Muscle layer of duodenum (tissue), 2 donors: ENCODE measurements at regions not wholly inside any gene's neighbourhood (a gene's known extent, or its start where the extent isn't known, plus 50 kb on each side); places are given as distances from the start of the nearest gene placed in this dataset.

ENCODE experiments used
- H3K27ac ChIP-seq: one replicate; pipeline ENCODE4 v1.7.0; 2013; ENCODE audit warnings: mild to moderate bottlenecking, low read length
- H3K27me3 ChIP-seq: one replicate; pipeline ENCODE4 v1.7.0; 2013; ENCODE audit warnings: low read depth, mild to moderate bottlenecking, control low read depth, low read length
- H3K36me3 ChIP-seq, 2 donors: one replicate each; pipeline ENCODE4 v1.7.0; 2013; ENCODE audit warnings: low read length in 2 of 2, control low read depth in 1 of 2, mild to moderate bottlenecking in 1 of 2; ENCODE audit not compliant: insufficient read depth in 2 of 2, control insufficient read depth in 1 of 2
- H3K4me1 ChIP-seq, 2 donors: one replicate each; pipeline ENCODE4 v1.7.0; 2013; ENCODE audit warnings: low read length in 2 of 2, mild to moderate bottlenecking in 2 of 2, control low read depth in 1 of 2, moderate library complexity in 1 of 2; ENCODE audit not compliant: insufficient read depth in 2 of 2, control insufficient read depth in 1 of 2
- H3K4me3 ChIP-seq, 2 donors: one replicate each; pipeline ENCODE4 v1.7.0; 2013; ENCODE audit warnings: low read length in 2 of 2, low read depth in 1 of 2, mild to moderate bottlenecking in 1 of 2
- H3K9me3 ChIP-seq, 2 donors: one replicate each; pipeline ENCODE4 v1.7.0; 2013; ENCODE audit warnings: low read length in 2 of 2, control low read depth in 1 of 2, mild to moderate bottlenecking in 1 of 2; ENCODE audit not compliant: control insufficient read depth in 1 of 2
- donor health status: healthy.

GRCh38 chrX:20373063-20373462 is 106.4 kb upstream of the RPS6KA3 start:
- Histone ChIP-seq H3K36me3 (no peaks in the 10 kb centered on the region), H3K9me3 (no peaks in the 10 kb centered on the region), H3K27me3 (no peaks in the 10 kb centered on the region), H3K27ac (no peak overlapping the region), H3K4me1 (peaks cover 0 to 11% of the 10 kb centered on the region in 2 donors), H3K4me3 (no peak overlapping the region)

- peaks cover 0 to 11% of the 10 kb centered on the region in 2 donors for H3K4me1 ChIP-seq
These were observed 105.8 kb upstream of the RPS6KA3 start for GRCh38 chrX:20372533-20372932.

GRCh38 chrX:20369468-20369867 is 102.8 kb upstream of the RPS6KA3 start:
- H3K27me3 ChIP-seq = no peaks in the 10 kb centered on the region
- H3K36me3 ChIP-seq = no peaks in the 10 kb centered on the region

More at GRCh38 chrX:20372533-20372932, 105.8 kb upstream of the RPS6KA3 start:
- no peaks in the 10 kb centered on the region for H3K27me3 ChIP-seq
- no peaks in the 10 kb centered on the region for H3K36me3 ChIP-seq
- H3K9me3 ChIP-seq = no peaks in the 10 kb centered on the region
- H3K4me3 ChIP-seq = no peak overlapping the region
- H3K27ac ChIP-seq = no peak overlapping the region

GRCh38 chrX:20364238-20364637 is 97.5 kb upstream of the RPS6KA3 start:
- Histone ChIP-seq H3K27me3 (no peaks in the 10 kb centered on the region), H3K27ac (no peak overlapping the region), H3K4me3 (no peak overlapping the region), H3K4me1 (peaks cover 7 to 14% of the 10 kb centered on the region in 2 donors), H3K36me3 (no peaks in the 10 kb centered on the region), H3K9me3 (no peaks in the 10 kb centered on the region)

More at GRCh38 chrX:20369468-20369867, 102.8 kb upstream of the RPS6KA3 start:
- Histone ChIP-seq H3K9me3 (no peaks in the 10 kb centered on the region), H3K4me3 (no peak overlapping the region), H3K27ac (no peak overlapping the region), H3K4me1 (peaks cover 0 to 5% of the 10 kb centered on the region in 2 donors)

GRCh38 chrX:20363275-20363674 is 96.6 kb upstream of the RPS6KA3 start:
- H3K27ac ChIP-seq = peak overlapping the region; percentile 82
- H3K4me1 ChIP-seq = peaks cover 7 to 14% of the 10 kb centered on the region in 2 donors
- no peak overlapping the region for H3K4me3 ChIP-seq
- no peaks in the 10 kb centered on the region for H3K27me3 ChIP-seq
- no peaks in the 10 kb centered on the region for H3K9me3 ChIP-seq
- H3K36me3 ChIP-seq = no peaks in the 10 kb centered on the region

- Histone ChIP-seq H3K4me3 (no peak overlapping the region), H3K9me3 (no peaks in the 10 kb centered on the region), H3K36me3 (no peaks in the 10 kb centered on the region), H3K4me1 (peaks cover 7 to 14% of the 10 kb centered on the region in 2 donors), H3K27me3 (no peaks in the 10 kb centered on the region), H3K27ac (peak overlapping the region; percentile 82)
These were observed 95.9 kb upstream of the RPS6KA3 start for GRCh38 chrX:20362268-20363267.

- H3K9me3 ChIP-seq = no peaks in the 10 kb centered on the region
- peak overlapping the region; percentile 82 for H3K27ac ChIP-seq
- H3K27me3 ChIP-seq = no peaks in the 10 kb centered on the region
- no peak overlapping the region for H3K4me3 ChIP-seq
- H3K36me3 ChIP-seq = no peaks in the 10 kb centered on the region
- peaks cover 7 to 14% of the 10 kb centered on the region in 2 donors for H3K4me1 ChIP-seq
These were observed 95.2 kb upstream of the RPS6KA3 start for GRCh38 chrX:20361890-20362262.

- Histone ChIP-seq H3K27me3 (no peaks in the 10 kb centered on the region), H3K4me3 (no peak overlapping the region), H3K27ac (no peak overlapping the region)
These were observed 94.6 kb upstream of the RPS6KA3 start for GRCh38 chrX:20361081-20361889.

GRCh38 chrX:20355187-20355586 is 88.5 kb upstream of the RPS6KA3 start:
- H3K27me3 ChIP-seq = no peaks in the 10 kb centered on the region

More at GRCh38 chrX:20361081-20361889, 94.6 kb upstream of the RPS6KA3 start:
- H3K4me1 ChIP-seq = peaks cover 7 to 14% of the 10 kb centered on the region in 2 donors
- H3K36me3 ChIP-seq = no peaks in the 10 kb centered on the region
- H3K9me3 ChIP-seq = no peaks in the 10 kb centered on the region

GRCh38 chrX:20354505-20354904 is 87.8 kb upstream of the RPS6KA3 start:
- Histone ChIP-seq H3K27ac (no peak overlapping the region), H3K4me3 (no peak overlapping the region), H3K4me1 (no peaks in the 10 kb centered on the region), H3K27me3 (no peaks in the 10 kb centered on the region), H3K36me3 (no peaks in the 10 kb centered on the region), H3K9me3 (no peaks in the 10 kb centered on the region)

More at GRCh38 chrX:20355187-20355586, 88.5 kb upstream of the RPS6KA3 start:
- H3K27ac ChIP-seq = no peak overlapping the region
- no peaks in the 10 kb centered on the region for H3K36me3 ChIP-seq
- H3K9me3 ChIP-seq = no peaks in the 10 kb centered on the region
- no peak overlapping the region for H3K4me3 ChIP-seq
- H3K4me1 ChIP-seq = no peaks in the 10 kb centered on the region

- H3K27ac ChIP-seq = no peak overlapping the region
- H3K4me1 ChIP-seq = peaks cover 0 to 5% of the 10 kb centered on the region in 2 donors
- no peaks in the 10 kb centered on the region for H3K36me3 ChIP-seq
- no peak overlapping the region for H3K4me3 ChIP-seq
- no peaks in the 10 kb centered on the region for H3K27me3 ChIP-seq
- H3K9me3 ChIP-seq = no peaks in the 10 kb centered on the region
These were observed 86.2 kb upstream of the RPS6KA3 start for GRCh38 chrX:20352935-20353336.
